D721Med (cell line): ENCODE measurements at regions not wholly inside any gene's neighbourhood (a gene's known extent, or its start where the extent isn't known, plus 50 kb on each side); places are given as distances from the start of the nearest gene placed in this dataset.

Source experiments
- DNase-seq: peaks from one replicate; pipeline ENCODE4 v3.0.0; 2011; ENCODE audit warnings: low spot score; ENCODE audit not compliant: insufficient read length
- FAIRE-seq: peaks from 2 replicates; lab custom pipeline; 2011; peaks lifted over from hg19 to GRCh38; lab: Jason Lieb, UNC
- TF ChIP-seq, protein P1 (sequence below): IDR thresholded peaks from 2 replicates; pipeline ENCODE4 v1.5.1; 2012; ENCODE audit warnings: mild to moderate bottlenecking, control low read depth; ENCODE audit not compliant: insufficient read depth; ENCODE audit errors: missing control alignments

DNA sequence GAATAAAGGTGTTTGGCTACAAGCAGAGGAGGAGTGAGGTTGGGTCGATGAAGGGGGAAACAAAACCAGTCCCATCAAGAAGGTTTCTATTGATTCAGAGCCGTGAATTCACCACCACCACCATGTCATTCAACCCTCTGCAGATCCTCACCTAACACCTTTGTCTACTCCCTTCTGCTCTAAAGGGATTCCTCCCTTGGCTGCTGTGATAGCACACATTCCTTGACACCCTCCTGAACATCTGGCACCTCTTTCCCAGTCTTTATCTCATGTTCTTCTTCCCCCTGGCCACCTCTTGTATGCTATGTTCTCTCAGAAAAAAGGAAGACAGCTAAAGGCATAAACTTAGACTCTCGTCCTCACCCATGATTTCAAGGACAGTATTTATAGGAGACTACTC lies 318.0 kb downstream of the GPAM start:
- no peak for FAIRE-seq
- TF ChIP-seq, protein P1, sequence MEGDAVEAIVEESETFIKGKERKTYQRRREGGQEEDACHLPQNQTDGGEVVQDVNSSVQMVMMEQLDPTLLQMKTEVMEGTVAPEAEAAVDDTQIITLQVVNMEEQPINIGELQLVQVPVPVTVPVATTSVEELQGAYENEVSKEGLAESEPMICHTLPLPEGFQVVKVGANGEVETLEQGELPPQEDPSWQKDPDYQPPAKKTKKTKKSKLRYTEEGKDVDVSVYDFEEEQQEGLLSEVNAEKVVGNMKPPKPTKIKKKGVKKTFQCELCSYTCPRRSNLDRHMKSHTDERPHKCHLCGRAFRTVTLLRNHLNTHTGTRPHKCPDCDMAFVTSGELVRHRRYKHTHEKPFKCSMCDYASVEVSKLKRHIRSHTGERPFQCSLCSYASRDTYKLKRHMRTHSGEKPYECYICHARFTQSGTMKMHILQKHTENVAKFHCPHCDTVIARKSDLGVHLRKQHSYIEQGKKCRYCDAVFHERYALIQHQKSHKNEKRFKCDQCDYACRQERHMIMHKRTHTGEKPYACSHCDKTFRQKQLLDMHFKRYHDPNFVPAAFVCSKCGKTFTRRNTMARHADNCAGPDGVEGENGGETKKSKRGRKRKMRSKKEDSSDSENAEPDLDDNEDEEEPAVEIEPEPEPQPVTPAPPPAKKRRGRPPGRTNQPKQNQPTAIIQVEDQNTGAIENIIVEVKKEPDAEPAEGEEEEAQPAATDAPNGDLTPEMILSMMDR, result no peak

DNA sequence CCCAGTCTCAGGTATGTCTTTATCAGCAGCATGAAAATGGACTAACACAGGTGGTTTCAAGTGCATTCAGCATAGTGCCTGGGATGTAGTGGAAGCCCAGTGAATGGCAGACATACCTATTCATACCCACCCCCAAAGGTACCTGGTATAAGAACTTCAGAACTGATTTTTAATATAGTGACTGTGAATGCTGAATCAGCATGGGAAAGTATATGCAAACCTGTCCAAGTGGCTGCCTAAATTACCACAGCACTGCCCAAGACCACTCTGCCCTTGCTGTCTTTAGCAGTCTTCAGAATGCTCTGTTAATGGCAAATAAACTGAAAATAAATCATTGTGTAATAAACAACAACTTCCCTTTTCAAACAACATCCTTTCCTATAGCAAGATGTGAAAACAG lies 312.1 kb downstream of the GPAM start:
- TF ChIP-seq, protein P1, result no peak
- FAIRE-seq (no peak), DNase-seq (no peak)

More for the DNA sequence above, 318.0 kb downstream of the GPAM start:
- DNase-seq, result no peak

DNA sequence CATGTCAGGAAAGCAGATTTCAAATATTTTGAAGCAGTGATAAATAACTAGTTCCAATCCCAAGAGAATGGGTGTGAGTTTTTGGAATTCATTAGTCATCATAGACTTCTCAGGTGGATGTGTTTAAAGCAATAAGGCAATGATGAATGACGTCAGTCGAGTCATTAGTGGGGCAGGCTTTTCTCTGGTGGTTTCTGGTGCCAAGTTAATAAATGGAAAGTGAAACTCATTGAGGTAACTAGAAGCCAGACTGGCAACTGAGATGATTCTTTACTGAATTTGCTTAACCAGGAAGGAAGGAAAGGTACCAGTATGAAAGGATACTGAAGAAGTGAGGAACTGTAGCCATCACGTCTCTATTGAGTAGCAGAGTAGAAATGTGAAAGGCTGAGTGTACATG lies 311.0 kb downstream of the GPAM start:
- TF ChIP-seq, protein P1, result no peak
- DNase-seq (no peak), FAIRE-seq (no peak)

DNA sequence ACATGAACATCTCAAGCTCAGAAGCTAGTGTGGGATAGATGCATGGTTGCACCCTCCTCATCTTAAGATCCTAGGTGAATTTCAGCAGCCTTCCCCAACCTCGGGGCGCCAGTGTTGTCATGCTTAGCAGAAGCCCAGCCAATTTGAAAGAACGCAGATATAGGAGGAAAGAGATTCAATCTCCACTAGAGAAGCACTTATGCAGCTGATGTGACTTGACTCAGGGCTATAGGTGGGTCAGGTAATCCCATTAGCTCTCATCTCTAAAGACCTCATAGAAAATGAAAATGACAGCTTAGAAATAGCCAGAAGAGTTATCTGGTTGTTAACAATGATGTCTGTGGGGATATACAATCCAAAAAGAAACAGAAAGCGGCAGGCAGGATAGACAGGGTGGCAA lies 310.5 kb downstream of the GPAM start:
- TF ChIP-seq, protein P1, result no peak
- DNase-seq, result no peak
- FAIRE-seq, result no peak

DNA sequence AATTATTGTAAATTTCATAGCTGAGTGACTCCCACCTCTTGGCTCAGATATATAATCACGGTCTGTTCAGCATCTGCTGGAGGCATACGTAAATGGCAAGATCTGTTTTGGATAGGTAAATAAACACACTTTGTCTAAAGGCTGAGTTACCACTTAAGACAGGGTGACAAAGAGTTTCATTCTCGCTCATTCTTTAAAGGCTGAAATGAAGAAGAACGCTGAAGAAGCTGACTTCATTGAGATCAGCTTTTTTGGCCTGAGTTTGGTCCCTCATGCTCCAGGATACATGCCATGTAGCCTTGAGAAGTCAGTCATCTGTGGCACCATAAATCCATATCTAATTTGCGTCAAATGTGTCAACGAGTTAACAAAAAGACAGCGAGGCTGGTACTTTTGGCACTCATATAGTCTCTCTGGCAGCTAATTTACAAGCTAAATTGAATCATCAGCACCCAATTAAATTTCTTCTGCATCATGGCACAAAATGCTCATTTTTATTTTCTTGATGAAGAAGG lies 309.9 kb downstream of the GPAM start:
- DNase-seq (no peak), FAIRE-seq (no peak)
- TF ChIP-seq, protein P1, result no peak

DNA sequence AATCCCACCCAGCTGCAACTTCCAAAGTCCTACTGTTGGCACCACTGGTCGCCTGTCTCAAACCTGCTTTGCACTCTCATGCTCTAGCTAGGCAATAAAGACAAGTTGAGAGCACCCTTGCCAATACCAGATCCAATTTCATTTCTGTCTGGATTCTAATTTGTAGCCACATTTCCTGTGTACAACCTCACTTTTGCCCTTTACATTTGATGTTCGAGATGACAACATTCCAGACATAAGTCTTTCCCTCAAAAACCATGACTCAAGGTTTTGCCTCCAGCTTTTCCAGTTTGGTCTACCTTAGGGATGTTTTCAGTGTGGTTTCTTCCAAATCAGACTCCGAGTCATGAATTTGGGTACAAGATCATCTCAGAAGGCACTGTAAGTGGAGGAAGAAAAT lies 309.0 kb downstream of the GPAM start:
- TF ChIP-seq, protein P1, result no peak
- FAIRE-seq, result no peak
- no peak for DNase-seq

DNA sequence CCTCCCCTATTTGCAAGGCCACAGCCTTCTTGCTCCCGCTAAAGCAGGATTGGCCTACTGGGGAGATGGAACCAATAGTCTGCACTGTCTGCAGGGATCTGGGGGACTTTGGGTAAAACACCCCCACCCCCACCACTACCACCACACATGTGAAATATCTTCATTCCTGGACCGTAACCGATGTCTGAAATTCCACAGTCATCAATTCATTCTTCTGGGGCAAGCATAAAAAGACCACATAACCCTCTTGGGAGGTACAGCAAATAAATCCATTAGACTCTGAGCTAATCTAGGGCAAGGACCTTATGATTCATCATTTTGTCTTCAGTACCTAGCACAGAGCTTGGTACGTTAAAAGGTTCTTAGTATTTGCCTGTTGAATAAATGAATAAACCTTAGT lies 307.8 kb downstream of the GPAM start:
- FAIRE-seq (no peak), DNase-seq (no peak)
- TF ChIP-seq, protein P1, result no peak
